IMR-90 (cell line): ENCODE measurements at regions not wholly inside any gene's neighbourhood (a gene's known extent, or its start where the extent isn't known, plus 50 kb on each side); places are given as distances from the start of the nearest gene placed in this dataset.

Source experiments
- ATAC-seq: fragments of 200-7000 bp; cut with Tn5 transposase; 2 replicates; pipeline ENCODE4 v1.9.1; 2020; ENCODE audit warnings: low read depth, mild to moderate bottlenecking, moderate library complexity
- BruUV-seq: library from RNA; stranded (reverse); fragments of 400-500 nt; replicated peaks from 2 replicates; lab custom pipeline; 2021; lab: Mats Ljungman, UMichigan
- CTCF ChIA-PET: fragments of 300-600 bp; formaldehyde crosslinking; extraction: SDS; loops from one replicate; lab custom pipeline; 2021; ENCODE audit warnings: antibody characterized with exemption; lab: Yijun Ruan, JAX
- POLR2A ChIA-PET: fragments of 300-600 bp; sonication (Branson Sonifier 250); formaldehyde crosslinking; loops from one replicate; lab custom pipeline; 2022; ENCODE audit warnings: antibody characterized with exemption; ENCODE audit not compliant: unreplicated experiment; lab: Charles Lee
- DNase-seq: peaks from one replicate; pipeline ENCODE4 v3.0.0; 2013
- H2AFZ ChIP-seq: replicated peaks from 2 replicates; pipeline ENCODE3; 2013; ENCODE audit warnings: low read length, mild to moderate bottlenecking; ENCODE audit not compliant: poor library complexity
- H2AK5ac ChIP-seq: 2 replicates; pipeline ENCODE4 v1.6.1; 2013; ENCODE audit warnings: low read depth, low read length, inconsistent platforms
- H2AK9ac ChIP-seq: replicated peaks from 2 replicates; pipeline ENCODE3; 2013; ENCODE audit warnings: mild to moderate bottlenecking, low read depth, low read length, moderate library complexity; ENCODE audit not compliant: poor library complexity
- H2BK120ac ChIP-seq: 2 replicates; pipeline ENCODE4 v1.6.1; 2013; ENCODE audit warnings: low read depth, low read length, inconsistent platforms
- H2BK15ac ChIP-seq: 3 replicates; pipeline ENCODE4 v1.6.1; 2013; ENCODE audit warnings: low read depth, low read length, inconsistent platforms
- H2BK20ac ChIP-seq: 2 replicates; pipeline ENCODE4 v1.6.1; 2013; ENCODE audit warnings: low read depth, mild to moderate bottlenecking, inconsistent platforms, low read length, moderate library complexity
- H2BK5ac ChIP-seq: 2 replicates; pipeline ENCODE4 v1.6.1; 2013; ENCODE audit warnings: mild to moderate bottlenecking, low read depth, low read length, inconsistent platforms; ENCODE audit not compliant: poor library complexity, severe bottlenecking
- H3K14ac ChIP-seq: replicated peaks from 2 replicates; pipeline ENCODE4 v1.6.1; 2013; ENCODE audit warnings: low read depth, low read length, inconsistent platforms
- H3K18ac ChIP-seq: 2 replicates; pipeline ENCODE4 v1.6.1; 2013; ENCODE audit warnings: low read depth, low read length, control low read depth
- H3K23ac ChIP-seq: 2 replicates; pipeline ENCODE4 v1.6.1; 2013; ENCODE audit warnings: low read depth, low read length, inconsistent platforms
- H3K27ac ChIP-seq: 2 replicates; pipeline ENCODE4 v1.5.1; 2013; ENCODE audit warnings: mild to moderate bottlenecking, control low read depth, low read length; ENCODE audit not compliant: insufficient read depth
- H3K27me3 ChIP-seq: 2 replicates; pipeline ENCODE4 v1.6.1; 2013; ENCODE audit warnings: low read length; ENCODE audit not compliant: control insufficient read depth, insufficient read depth
- H3K36me3 ChIP-seq: 2 replicates; pipeline ENCODE4 v1.6.1; 2013; ENCODE audit warnings: low read length, mixed read lengths; ENCODE audit not compliant: control insufficient read depth, insufficient read depth
- H3K4ac ChIP-seq: 2 replicates; pipeline ENCODE4 v1.6.1; 2013; ENCODE audit warnings: low read depth, low read length, inconsistent platforms
- H3K4me1 ChIP-seq: 2 replicates; pipeline ENCODE4 v1.6.1; 2013; ENCODE audit warnings: low read length, mixed read lengths; ENCODE audit not compliant: control insufficient read depth, insufficient read depth
- H3K4me2 ChIP-seq: 2 replicates; pipeline ENCODE4 v1.6.1; 2013; ENCODE audit warnings: low read depth, mild to moderate bottlenecking, control low read depth, low read length, moderate library complexity
- H3K4me3 ChIP-seq: 2 replicates; pipeline ENCODE4 v1.5.1; 2013; ENCODE audit warnings: low read depth, mild to moderate bottlenecking, control low read depth, low read length, moderate library complexity; ENCODE audit not compliant: insufficient read depth
- H3K56ac ChIP-seq: 2 replicates; pipeline ENCODE4 v1.6.1; 2013; ENCODE audit warnings: low read length, inconsistent platforms; ENCODE audit not compliant: insufficient read depth; ENCODE audit errors: extremely low read depth
- H3K79me1 ChIP-seq, 2 experiments: 2 replicates each; pipeline ENCODE4 v1.6.1; 2013; ENCODE audit warnings: low read length in 2 of 2, inconsistent platforms in 1 of 2, low read depth in 1 of 2
- H3K9ac ChIP-seq: 2 replicates; pipeline ENCODE4 v1.6.1; 2013; ENCODE audit warnings: low read depth, low read length, control low read depth
- H3K9me1 ChIP-seq: 2 replicates; pipeline ENCODE4 v1.6.1; 2013; ENCODE audit warnings: low read length, inconsistent platforms; ENCODE audit not compliant: insufficient read depth
- H3K9me3 ChIP-seq: 2 replicates; pipeline ENCODE4 v1.6.1; 2013; ENCODE audit warnings: low read length; ENCODE audit not compliant: control insufficient read depth, insufficient read depth
- H4K20me1 ChIP-seq: 2 replicates; pipeline ENCODE4 v1.6.1; 2013; ENCODE audit warnings: low read length, inconsistent platforms; ENCODE audit not compliant: insufficient read depth
- H4K5ac ChIP-seq: 2 replicates; pipeline ENCODE4 v1.6.1; 2013; ENCODE audit warnings: mild to moderate bottlenecking, low read depth, low read length, control low read depth
- H4K8ac ChIP-seq, 2 experiments: 2 replicates each; pipeline ENCODE4 v1.6.1; 2013; ENCODE audit warnings: low read depth in 2 of 2, low read length in 2 of 2, control low read depth in 1 of 2, inconsistent platforms in 1 of 2
- H4K91ac ChIP-seq: 2 replicates; pipeline ENCODE4 v1.6.1; 2013; ENCODE audit warnings: low read depth, low read length, inconsistent platforms; ENCODE audit not compliant: insufficient read depth
- BHLHE40 ChIP-seq: fragments of 150-350 bp; IDR thresholded peaks from 2 replicates; pipeline ENCODE4 v1.6.1; 2016; ENCODE audit warnings: mild to moderate bottlenecking, low read depth, low read length
- CEBPB ChIP-seq: IDR thresholded peaks from 2 replicates; pipeline ENCODE4 v1.6.1; 2012; ENCODE audit warnings: low read depth, low read length, improper control_type of control experiment
- CHD1 ChIP-seq: IDR thresholded peaks from 2 replicates; pipeline ENCODE4 v1.6.1; 2012; ENCODE audit warnings: low read depth, low read length, improper control_type of control experiment
- FOS ChIP-seq: fragments of 150-350 bp; IDR thresholded peaks from 2 replicates; pipeline ENCODE4 v1.6.1; 2016; ENCODE audit warnings: low read depth, low read length
- MAFK ChIP-seq: IDR thresholded peaks from 2 replicates; pipeline ENCODE4 v1.6.1; 2012; ENCODE audit warnings: low read depth, low read length, improper control_type of control experiment
- MAZ ChIP-seq: IDR thresholded peaks from 2 replicates; pipeline ENCODE4 v1.6.1; 2012; ENCODE audit warnings: low read depth, mild to moderate bottlenecking, low read length, improper control_type of control experiment, moderate library complexity, borderline replicate concordance
- MXI1 ChIP-seq: IDR thresholded peaks from 2 replicates; pipeline ENCODE4 v1.6.1; 2012; ENCODE audit warnings: low read depth, mild to moderate bottlenecking, low read length, moderate library complexity, borderline replicate concordance
- NFE2L2 ChIP-seq: fragments of 150-350 bp; IDR thresholded peaks from 2 replicates; pipeline ENCODE4 v1.6.1; 2016; ENCODE audit warnings: low read depth, mild to moderate bottlenecking, low read length
- POLR2A ChIP-seq: IDR thresholded peaks from 2 replicates; pipeline ENCODE4 v1.6.1; 2012; ENCODE audit warnings: mild to moderate bottlenecking, low read depth, low read length
- RAD21 ChIP-seq: IDR thresholded peaks from 2 replicates; pipeline ENCODE4 v1.6.1; 2012; ENCODE audit warnings: low read length, improper control_type of control experiment
- RCOR1 ChIP-seq: IDR thresholded peaks from 2 replicates; pipeline ENCODE4 v1.6.1; 2012; ENCODE audit warnings: mild to moderate bottlenecking, low read length, improper control_type of control experiment; ENCODE audit not compliant: insufficient replicate concordance
- RFX5 ChIP-seq: IDR thresholded peaks from 2 replicates; pipeline ENCODE4 v1.8.0; 2012; ENCODE audit warnings: low read depth, mild to moderate bottlenecking, low read length, moderate library complexity
- WGBS, 2 experiments: methylation state at CpG; one replicate each; pipeline versions ENCODE4 v1.1.5 to v1.1.7; 2013; ENCODE audit warnings: missing lambda C conversion rate in 2 of 2; ENCODE audit not compliant: insufficient read length in 1 of 2; ENCODE audit errors: extremely low coverage in 2 of 2; 5-methylcytosine and 5-hydroxymethylcytosine counted together
- dilution Hi-C: fragments of 300-500 bp; cut with HindIII; formaldehyde crosslinking; loops from one replicate; pipeline ENCODE4 v1.14.3; 2018; ENCODE audit warnings: low sequenced_read_pairs; ENCODE audit not compliant: unreplicated experiment
- in situ Hi-C: fragments of 300-500 bp; cut with MboI; formaldehyde crosslinking; loops from 3 replicates; pipeline ENCODE4 v1.14.3; 2019; ENCODE audit warnings: low sequenced_read_pairs, inconsistent platforms, mixed read lengths
- intact Hi-C: fragments of 100-400 bp; cut with micrococcal nuclease; formaldehyde crosslinking; loops from 2 replicates; pipeline ENCODE4 v1.10.0; 2022
- TF ChIP-seq, protein P1 (sequence below): conservative IDR thresholded peaks from 2 replicates; pipeline ENCODE4 v1.5.1; 2012; ENCODE audit warnings: mild to moderate bottlenecking, low read depth, low read length, improper control_type of control experiment
- TF ChIP-seq, protein P2 (sequence below): fragments of 150-350 bp; IDR thresholded peaks from 2 replicates; pipeline ENCODE4 v1.6.1; 2017; ENCODE audit warnings: mild to moderate bottlenecking, antibody characterized with exemption, low read length, low read depth
- TF ChIP-seq, protein P3 (sequence below): fragments of 150-350 bp; IDR thresholded peaks from 2 replicates; pipeline ENCODE4 v1.6.1; 2016; ENCODE audit warnings: low read depth, mild to moderate bottlenecking, low read length, moderate library complexity, borderline replicate concordance

DNA sequence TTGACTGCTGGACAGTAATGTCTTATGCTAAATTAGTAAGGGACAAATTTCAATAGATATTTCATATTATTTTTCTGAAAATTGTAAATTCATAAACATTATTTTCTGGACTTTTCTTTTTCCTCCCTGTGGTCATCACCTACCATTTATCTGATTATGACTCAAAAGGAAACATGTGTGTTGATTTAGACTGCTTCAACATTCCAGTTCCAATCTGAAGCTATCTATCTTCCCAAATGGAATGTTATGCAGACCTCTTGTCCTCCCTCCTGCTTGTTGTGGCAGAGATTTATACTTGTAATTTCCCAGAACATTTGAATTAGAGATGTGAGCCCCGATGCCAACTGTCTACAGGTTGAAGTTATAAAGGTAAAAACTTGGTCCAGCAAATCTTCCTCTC lies 803.4 kb downstream of the TUSC7 start:
- Histone ChIP-seq H2BK15ac (no peak overlapping the region), H4K20me1 (no peaks in the 10 kb centered on the region), H3K27ac (no peak overlapping the region), H4K91ac (no peak overlapping the region), H3K9me1 (no peaks in the 10 kb centered on the region), H3K27me3 (no peaks in the 10 kb centered on the region), H3K18ac (no peak overlapping the region), H3K79me1 (no peaks in the 10 kb centered on the region), H2BK20ac (no peak overlapping the region), H4K8ac (no peak overlapping the region), H2BK5ac (no peak overlapping the region), H2AK5ac (no peak overlapping the region), H3K4me1 (no peaks in the 10 kb centered on the region), H3K23ac (no peak overlapping the region; the same call in 1 of the 2 replicates), H2BK120ac (no peak overlapping the region), H4K5ac (no peak overlapping the region), H2AK9ac (no peak overlapping the region), H3K9me3 (no peaks in the 10 kb centered on the region), H3K4me2 (no peak overlapping the region), H3K36me3 (no peaks in the 10 kb centered on the region), H3K4ac (no peak overlapping the region), H3K56ac (no peak overlapping the region), H2AFZ (no peak overlapping the region), H3K14ac (no peak overlapping the region), H3K4me3 (no peak overlapping the region), H3K9ac (no peak overlapping the region)
- ATAC-seq (peak; percentile 37; the same call in 1 of the 2 replicates), DNase-seq (peak; percentile 51)
- in situ Hi-C loops (no loop called here), intact Hi-C loops (no loop called here), dilution Hi-C loops (no loop called here)
- no TSS peak for BruUV-seq
- WGBS, 2 experiments: no CpG with 5 or more reads among the region's 1 CpG
- POLR2A ChIA-PET: no interaction called here
- CTCF ChIA-PET: no interaction called here
- TF ChIP-seq, protein P1, sequence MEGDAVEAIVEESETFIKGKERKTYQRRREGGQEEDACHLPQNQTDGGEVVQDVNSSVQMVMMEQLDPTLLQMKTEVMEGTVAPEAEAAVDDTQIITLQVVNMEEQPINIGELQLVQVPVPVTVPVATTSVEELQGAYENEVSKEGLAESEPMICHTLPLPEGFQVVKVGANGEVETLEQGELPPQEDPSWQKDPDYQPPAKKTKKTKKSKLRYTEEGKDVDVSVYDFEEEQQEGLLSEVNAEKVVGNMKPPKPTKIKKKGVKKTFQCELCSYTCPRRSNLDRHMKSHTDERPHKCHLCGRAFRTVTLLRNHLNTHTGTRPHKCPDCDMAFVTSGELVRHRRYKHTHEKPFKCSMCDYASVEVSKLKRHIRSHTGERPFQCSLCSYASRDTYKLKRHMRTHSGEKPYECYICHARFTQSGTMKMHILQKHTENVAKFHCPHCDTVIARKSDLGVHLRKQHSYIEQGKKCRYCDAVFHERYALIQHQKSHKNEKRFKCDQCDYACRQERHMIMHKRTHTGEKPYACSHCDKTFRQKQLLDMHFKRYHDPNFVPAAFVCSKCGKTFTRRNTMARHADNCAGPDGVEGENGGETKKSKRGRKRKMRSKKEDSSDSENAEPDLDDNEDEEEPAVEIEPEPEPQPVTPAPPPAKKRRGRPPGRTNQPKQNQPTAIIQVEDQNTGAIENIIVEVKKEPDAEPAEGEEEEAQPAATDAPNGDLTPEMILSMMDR: no peak
- TF ChIP-seq FOS: no peak
- TF ChIP-seq BHLHE40: no peak
- TF ChIP-seq NFE2L2: no peak
- no peak for TF ChIP-seq MAFK
- TF ChIP-seq, protein P2, sequence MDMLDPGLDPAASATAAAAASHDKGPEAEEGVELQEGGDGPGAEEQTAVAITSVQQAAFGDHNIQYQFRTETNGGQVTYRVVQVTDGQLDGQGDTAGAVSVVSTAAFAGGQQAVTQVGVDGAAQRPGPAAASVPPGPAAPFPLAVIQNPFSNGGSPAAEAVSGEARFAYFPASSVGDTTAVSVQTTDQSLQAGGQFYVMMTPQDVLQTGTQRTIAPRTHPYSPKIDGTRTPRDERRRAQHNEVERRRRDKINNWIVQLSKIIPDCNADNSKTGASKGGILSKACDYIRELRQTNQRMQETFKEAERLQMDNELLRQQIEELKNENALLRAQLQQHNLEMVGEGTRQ: no peak
- TF ChIP-seq RFX5: no peak
- no peak for TF ChIP-seq CHD1
- no peak for TF ChIP-seq MAZ
- no peak for TF ChIP-seq POLR2A
- TF ChIP-seq, protein P3, sequence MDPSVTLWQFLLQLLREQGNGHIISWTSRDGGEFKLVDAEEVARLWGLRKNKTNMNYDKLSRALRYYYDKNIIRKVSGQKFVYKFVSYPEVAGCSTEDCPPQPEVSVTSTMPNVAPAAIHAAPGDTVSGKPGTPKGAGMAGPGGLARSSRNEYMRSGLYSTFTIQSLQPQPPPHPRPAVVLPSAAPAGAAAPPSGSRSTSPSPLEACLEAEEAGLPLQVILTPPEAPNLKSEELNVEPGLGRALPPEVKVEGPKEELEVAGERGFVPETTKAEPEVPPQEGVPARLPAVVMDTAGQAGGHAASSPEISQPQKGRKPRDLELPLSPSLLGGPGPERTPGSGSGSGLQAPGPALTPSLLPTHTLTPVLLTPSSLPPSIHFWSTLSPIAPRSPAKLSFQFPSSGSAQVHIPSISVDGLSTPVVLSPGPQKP: no peak
- no peak for TF ChIP-seq MXI1
- TF ChIP-seq CEBPB: no peak
- no peak for TF ChIP-seq RCOR1
- TF ChIP-seq RAD21: no peak
